PFSK-1 (cell line): ENCODE measurements at regions not wholly inside any gene's neighbourhood (a gene's known extent, or its start where the extent isn't known, plus 50 kb on each side); places are given as distances from the start of the nearest gene placed in this dataset.

Experiments used
- FOXP2 ChIP-seq: optimal IDR thresholded peaks from 2 replicates; pipeline ENCODE3; 2011; ENCODE audit warnings: borderline replicate concordance, control low read depth, inconsistent platforms; ENCODE audit not compliant: insufficient read depth; ENCODE audit errors: extremely low read length, extremely low read depth
- POLR2AphosphoS5 ChIP-seq: IDR thresholded peaks from 2 replicates; pipeline ENCODE4 v1.6.1; 2012; ENCODE audit warnings: low read depth, mild to moderate bottlenecking, control low read depth, low read length, moderate library complexity
- REST ChIP-seq, 2 experiments: IDR thresholded peaks; 2 replicates each; pipeline versions ENCODE4 v1.6.1 to v1.8.0; 2011 to 2012; ENCODE audit warnings: low read depth in 2 of 2, low read length in 2 of 2, control low read depth in 1 of 2, inconsistent platforms in 1 of 2, mild to moderate bottlenecking in 1 of 2, moderate library complexity in 1 of 2; ENCODE audit not compliant: insufficient read depth in 1 of 2
- SIN3A ChIP-seq: IDR thresholded peaks from 2 replicates; pipeline ENCODE4 v1.6.1; 2012; ENCODE audit warnings: mild to moderate bottlenecking, low read length, moderate library complexity, borderline replicate concordance; ENCODE audit not compliant: insufficient read depth
- TAF1 ChIP-seq: IDR thresholded peaks from 2 replicates; pipeline ENCODE4 v1.6.1; 2012; ENCODE audit warnings: low read length, control low read depth, borderline replicate concordance; ENCODE audit not compliant: insufficient read depth

DNA sequence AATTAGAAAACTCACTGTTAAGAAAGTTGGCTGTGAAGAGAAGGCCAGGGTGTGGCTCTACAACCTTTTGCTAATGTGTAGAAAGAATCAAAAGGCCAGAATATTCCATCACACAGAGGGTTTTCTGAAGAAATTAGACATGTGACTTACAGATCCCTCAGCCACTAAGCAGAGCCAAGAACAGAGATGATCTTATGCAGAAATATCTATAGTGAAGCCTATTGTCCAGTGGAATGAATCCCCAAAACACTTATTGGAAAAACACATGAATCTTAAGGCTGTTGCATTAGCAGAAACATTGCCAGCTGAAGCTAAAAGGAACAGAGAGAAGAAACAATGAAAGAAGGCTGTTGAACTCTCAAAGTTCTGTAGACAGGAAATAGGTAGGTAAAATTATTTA is 979.2 kb downstream of the MRPL39 start:
- TF ChIP-seq REST (IDR thresholded peaks at IDR 0.05; ENCODE audit: insufficient read depth in 1 of 2, low read depth in 2 of 2, low read length in 2 of 2) (no peak), FOXP2 (no peak), SIN3A (no peak), POLR2AphosphoS5 (no peak), TAF1 (no peak)

- TF ChIP-seq TAF1 = no peak
- no peak for TF ChIP-seq REST (IDR thresholded peaks at IDR 0.05; ENCODE audit: insufficient read depth in 1 of 2, low read depth in 2 of 2, low read length in 2 of 2)
- no peak for TF ChIP-seq SIN3A
- TF ChIP-seq FOXP2 = no peak
- no peak for TF ChIP-seq POLR2AphosphoS5
Measured at GRCh38 chr21:24617819-24618218, 989.5 kb downstream of the MRPL39 start.

DNA sequence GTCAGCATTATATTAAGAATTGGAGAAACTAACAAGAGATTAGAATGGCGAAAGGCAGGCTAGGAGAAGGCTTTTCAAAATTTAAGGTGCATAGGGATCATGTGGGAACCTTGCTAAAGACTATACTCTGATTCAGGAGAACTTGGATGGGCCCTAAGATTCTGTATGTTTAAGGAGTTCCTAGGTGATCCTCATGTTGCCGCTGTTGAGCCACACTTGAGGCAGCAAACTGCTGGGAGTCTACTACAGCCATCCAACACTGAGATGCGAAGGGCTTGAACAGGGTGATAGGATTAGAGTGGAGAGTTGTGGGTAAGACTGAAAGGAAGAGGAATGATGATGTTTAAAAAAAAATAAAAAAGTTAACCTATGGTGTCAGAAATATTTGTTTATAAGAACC is 1013.2 kb downstream of the MRPL39 start:
- no peak for TF ChIP-seq SIN3A
- no peak for TF ChIP-seq TAF1
- no peak for TF ChIP-seq FOXP2
- TF ChIP-seq POLR2AphosphoS5 = no peak

GRCh38 chr21:24590261-24590660 is 1017.0 kb downstream of the MRPL39 start:
- TF ChIP-seq REST (IDR thresholded peaks at IDR 0.05; ENCODE audit: insufficient read depth in 1 of 2, low read depth in 2 of 2, low read length in 2 of 2) = no peak

GRCh38 chr21:24583473-24583872 is 1023.8 kb downstream of the MRPL39 start:
- TF ChIP-seq SIN3A (no peak), REST (IDR thresholded peaks at IDR 0.05; ENCODE audit: insufficient read depth in 1 of 2, low read depth in 2 of 2, low read length in 2 of 2) (no peak), FOXP2 (no peak), POLR2AphosphoS5 (no peak), TAF1 (no peak)
